ENCODE measurements at regions not wholly inside any gene's neighbourhood (a gene's known extent, or its start where the extent isn't known, plus 50 kb on each side); places are given as distances from the start of the nearest gene placed in this dataset.

DNA sequence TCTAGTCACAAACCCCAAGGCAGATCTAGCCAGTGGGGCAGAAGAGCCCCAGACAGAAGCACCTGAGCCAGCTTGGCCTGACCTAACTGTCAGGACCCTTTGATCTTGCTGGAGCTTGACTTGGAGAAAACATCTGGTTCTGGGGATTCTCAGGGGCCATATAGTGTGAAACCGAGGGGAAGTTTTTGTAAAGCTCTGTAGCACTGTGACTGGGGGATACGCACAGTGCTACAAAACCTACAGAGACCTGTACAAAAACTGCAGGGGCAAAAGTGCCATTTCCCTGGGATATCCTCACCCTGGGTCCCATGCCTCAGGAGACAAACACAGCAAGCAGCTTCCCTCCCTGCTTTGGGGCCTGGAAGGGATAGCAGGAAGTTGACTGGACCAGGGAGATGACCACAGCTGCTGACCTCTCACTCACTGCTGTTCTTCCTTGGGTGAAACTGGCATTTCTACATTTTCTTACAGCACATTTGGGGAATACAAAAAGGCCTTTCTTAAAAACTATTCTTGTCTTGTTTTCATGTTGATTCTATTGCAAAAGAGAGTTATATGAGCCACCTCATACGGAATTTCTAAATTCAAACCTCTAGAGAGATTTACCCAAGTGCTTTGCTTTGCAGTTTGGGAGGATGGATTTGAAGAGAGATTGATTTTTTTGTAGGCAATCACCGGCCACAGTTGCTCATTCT lies 140.0 kb downstream of the DAD1 start:
- no peak for TF ChIP-seq POLR2AphosphoS5 (IDR thresholded peaks at IDR 0.05; ENCODE audit: low read depth, low read length)
- 0 out of 2 replicates have a peak, but pooled peaks have one; percentile 28 for TF ChIP-seq TAF1 (IDR thresholded peaks at IDR 0.05; ENCODE audit: low read depth, low read length)
- no peak for TF ChIP-seq POLR2A (IDR thresholded peaks at IDR 0.05; ENCODE audit: low read depth, low read length)
- TF ChIP-seq PAX5 (IDR thresholded peaks at IDR 0.05; ENCODE audit: insufficient read depth, low read length, severe bottlenecking) = no peak
- TF ChIP-seq SPI1 (IDR thresholded peaks at IDR 0.05; ENCODE audit: low read depth, low read length) = no peak
- no peak for TF ChIP-seq POU2F2 (IDR thresholded peaks at IDR 0.05; ENCODE audit: low read depth, low read length)
